ENCODE measurements at regions not wholly inside any gene's neighbourhood (a gene's known extent, or its start where the extent isn't known, plus 50 kb on each side); places are given as distances from the start of the nearest gene placed in this dataset.

DNA sequence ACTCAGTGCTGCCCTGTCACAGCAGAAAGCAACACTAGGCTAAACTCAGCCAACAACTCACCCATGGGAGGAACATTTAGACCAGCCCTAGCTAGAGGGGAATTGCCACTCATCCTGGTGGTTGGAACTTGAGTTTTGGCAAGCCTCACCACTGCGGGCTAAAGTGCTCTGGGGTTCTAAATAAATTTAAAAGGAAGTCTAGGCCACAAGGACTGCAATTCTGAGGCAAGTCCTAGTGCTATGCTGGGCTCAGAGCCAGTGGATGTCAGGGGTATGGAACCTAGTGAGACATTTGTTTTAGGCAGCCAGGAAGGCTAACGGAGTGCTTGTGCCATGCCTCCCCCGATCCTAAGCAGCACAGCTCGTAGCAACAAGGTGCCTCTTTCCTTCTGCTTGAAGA is 78.0 kb downstream of the RGS13 start:
- ATAC-seq (no peak), DNase-seq (ENCODE audit: low spot score) (no peak)

GRCh38 chr1:192724670-192725069 is 84.2 kb upstream of the RGS2 start:
- no peak for DNase-seq (ENCODE audit: low spot score)
- intact Hi-C loops (cut with DNase I): no loop called here
- no peak for ATAC-seq

More for the DNA sequence above, 78.0 kb downstream of the RGS13 start:
- intact Hi-C loops (cut with DNase I): no loop called here

- intact Hi-C loops (cut with DNase I): no loop called here
- DNase-seq (ENCODE audit: low spot score) (no peak), ATAC-seq (no peak)
Measured at GRCh38 chr1:192726820-192727504, 81.9 kb upstream of the RGS2 start.

DNA sequence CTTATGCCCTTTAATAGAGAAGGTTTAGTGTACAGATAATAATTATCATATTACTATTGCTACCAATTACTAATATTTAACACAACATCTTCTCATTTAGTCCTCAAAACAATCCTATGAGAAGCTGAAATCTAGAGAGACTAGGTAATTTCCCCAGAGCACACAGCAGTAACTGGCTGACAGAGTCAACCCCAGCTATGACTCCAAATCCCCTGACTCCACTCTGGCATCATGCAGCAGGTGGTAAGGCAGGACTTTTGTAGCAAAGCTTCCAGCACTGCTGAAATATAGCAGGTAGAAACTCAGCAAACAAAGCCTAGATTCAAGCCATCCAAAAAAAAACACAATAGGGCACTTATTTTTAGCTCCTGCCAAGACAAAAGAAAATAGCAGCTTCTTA is 79.3 kb upstream of the RGS2 start:
- intact Hi-C loops (cut with DNase I): no loop called here
- ATAC-seq: no peak
- no peak for DNase-seq (ENCODE audit: low spot score)

GRCh38 chr1:192730198-192730597 is 78.6 kb upstream of the RGS2 start:
- intact Hi-C loops (cut with DNase I): no loop called here
- DNase-seq (ENCODE audit: low spot score): no peak
- no peak for ATAC-seq

DNA sequence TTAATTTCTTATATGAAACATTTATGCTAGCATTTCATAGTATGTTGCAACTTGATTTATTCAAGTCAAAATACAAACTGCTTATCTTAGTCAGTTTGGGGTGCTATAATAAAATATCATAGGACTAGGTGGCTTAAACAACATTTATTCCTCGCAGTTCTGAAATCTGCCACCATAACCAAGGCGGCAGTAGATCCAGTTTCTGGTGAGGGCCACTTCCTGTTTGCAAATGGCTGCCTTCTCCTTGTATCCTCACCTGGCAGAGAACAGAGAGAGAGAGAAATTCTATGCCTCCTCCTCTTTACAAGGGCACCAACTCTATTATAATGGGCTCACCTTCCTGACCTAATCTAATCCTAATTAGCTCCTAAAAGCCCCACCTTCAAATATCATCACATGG is 76.1 kb upstream of the RGS2 start:
- intact Hi-C loops (cut with DNase I): no loop called here
- DNase-seq (ENCODE audit: low spot score) (no peak), ATAC-seq (no peak)

DNA sequence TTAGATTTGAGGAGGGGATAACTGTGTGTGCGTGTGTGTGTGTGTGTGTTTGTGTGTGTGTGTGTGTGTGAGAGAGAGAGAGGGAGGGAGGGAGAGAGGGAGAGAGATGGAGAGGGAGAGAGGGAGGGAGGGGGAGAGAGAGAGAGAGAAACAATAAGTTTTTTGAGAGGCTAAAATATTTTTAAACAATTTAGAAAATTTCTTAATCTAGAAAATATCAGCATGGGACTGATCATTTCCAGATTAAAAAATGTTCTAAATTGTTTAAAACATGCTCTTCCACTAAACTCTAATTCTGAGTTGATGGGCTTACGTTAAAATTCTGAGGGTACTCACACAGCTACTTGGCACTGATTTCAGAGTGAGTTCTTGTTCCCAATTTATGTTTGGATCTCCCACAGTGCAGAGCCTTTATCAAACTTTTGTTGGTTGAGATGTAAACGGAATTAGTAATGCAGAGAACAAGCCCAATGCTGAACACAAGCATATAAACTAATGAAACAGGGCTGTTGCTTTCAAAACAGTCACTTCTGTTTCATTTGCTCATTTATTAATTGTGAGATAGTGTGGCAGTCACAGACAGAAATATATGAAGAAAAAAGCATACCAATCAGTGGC is 73.4 kb upstream of the RGS2 start:
- intact Hi-C loops (cut with DNase I): loop anchor here (1.0 kb wide), 1 partner anchor 45 kb away; no protein-coding TSS in a partner anchor
- no peak for DNase-seq (ENCODE audit: low spot score)
- no peak for ATAC-seq

GRCh38 chr1:192737306-192737705 is 71.5 kb upstream of the RGS2 start:
- ATAC-seq (no peak), DNase-seq (ENCODE audit: low spot score) (no peak)
- intact Hi-C loops (cut with DNase I): no loop called here

- intact Hi-C loops (cut with DNase I): no loop called here
- no peak for DNase-seq (ENCODE audit: low spot score)
- ATAC-seq: no peak
Measured at GRCh38 chr1:192739476-192740184, 69.2 kb upstream of the RGS2 start.

DNA sequence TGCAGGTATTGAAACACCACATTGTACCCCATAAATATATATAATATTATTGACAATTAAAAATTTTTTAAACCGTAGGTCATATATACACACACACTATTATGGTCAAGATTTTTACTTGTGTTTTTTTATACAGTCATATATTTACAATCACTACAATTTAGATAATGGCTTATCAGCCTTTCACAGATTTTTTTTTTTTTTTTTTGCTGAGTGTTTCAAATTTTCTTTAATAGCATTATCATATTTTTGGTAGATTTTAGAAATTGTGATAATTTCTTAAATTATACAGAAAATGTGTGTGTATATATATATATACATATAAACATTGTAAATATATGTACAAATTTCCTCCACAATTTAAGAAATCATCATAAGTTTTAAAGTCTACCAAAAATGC is 68.6 kb upstream of the RGS2 start:
- ATAC-seq (no peak), DNase-seq (ENCODE audit: low spot score) (no peak)
- intact Hi-C loops (cut with DNase I): no loop called here

- ATAC-seq: no peak
- no peak for DNase-seq (ENCODE audit: low spot score)
- intact Hi-C loops (cut with DNase I): no loop called here
Measured at GRCh38 chr1:192741095-192741494, 67.7 kb upstream of the RGS2 start.

DNA sequence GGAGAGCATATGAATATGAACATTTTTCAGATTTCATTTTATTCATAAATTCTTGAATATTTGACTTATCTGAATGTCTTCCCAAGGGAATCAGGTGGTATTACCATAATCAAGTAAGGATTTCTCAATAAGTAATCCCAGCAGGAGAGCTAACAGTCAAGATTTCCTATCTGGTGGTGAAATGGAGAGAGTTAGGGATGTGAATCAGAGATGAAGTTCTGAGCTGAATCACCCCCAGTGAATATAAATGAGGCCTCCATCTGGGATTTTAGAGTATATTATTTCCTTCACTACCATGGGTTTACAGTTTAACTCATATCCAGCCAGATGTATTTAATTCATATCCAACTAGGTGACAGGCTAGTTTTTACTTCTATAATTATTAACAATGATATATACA is 61.5 kb upstream of the RGS2 start:
- ATAC-seq (no peak), DNase-seq (ENCODE audit: low spot score) (no peak)
- intact Hi-C loops (cut with DNase I): no loop called here

- intact Hi-C loops (cut with DNase I): no loop called here
- no peak for ATAC-seq
- DNase-seq (ENCODE audit: low spot score): no peak
Measured at GRCh38 chr1:192747943-192748342, 60.9 kb upstream of the RGS2 start.

DNA sequence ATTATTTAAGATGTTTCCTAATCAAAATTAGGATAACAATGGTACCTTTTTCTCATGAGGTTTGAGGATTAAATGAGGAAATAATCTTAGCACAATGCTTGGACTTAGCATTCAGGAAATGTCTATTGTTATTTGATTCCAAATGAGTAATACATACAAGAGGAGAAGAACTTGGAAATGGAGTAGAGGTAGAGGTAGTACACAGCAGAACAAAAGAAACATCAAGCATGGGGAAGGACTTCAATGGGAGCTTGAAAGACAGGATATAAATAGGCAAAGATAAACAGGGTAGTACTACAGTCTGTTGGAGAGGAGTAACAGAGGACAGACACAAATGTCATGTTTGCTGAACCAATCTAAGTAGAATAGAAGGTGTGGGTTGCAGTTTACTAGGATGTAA is 59.5 kb upstream of the RGS2 start:
- no peak for ATAC-seq
- DNase-seq (ENCODE audit: low spot score): no peak
- intact Hi-C loops (cut with DNase I): no loop called here

DNA sequence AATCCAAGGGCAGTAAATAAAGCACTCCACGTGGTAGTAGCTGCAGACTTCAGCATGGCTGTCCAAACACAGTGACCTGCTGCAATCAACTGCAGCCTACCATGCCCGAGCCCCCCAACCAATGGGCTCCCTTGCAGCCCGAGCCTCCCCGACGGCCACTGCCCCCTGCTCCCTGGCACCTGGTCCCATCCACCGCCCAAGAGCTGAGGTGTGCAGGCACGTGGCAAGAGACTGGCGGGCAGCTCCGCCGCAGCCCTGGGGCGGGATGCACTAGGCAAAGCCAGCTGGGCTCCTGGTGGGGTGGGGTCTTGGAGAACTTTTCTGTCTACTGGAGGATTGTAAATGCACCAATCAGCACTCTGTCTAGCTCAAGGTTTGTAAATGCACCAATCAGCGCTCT is 57.6 kb upstream of the RGS2 start:
- intact Hi-C loops (cut with DNase I): no loop called here
- no peak for ATAC-seq
- DNase-seq (ENCODE audit: low spot score): no peak

GRCh38 chr1:192756314-192756713 is 52.5 kb upstream of the RGS2 start:
- intact Hi-C loops (cut with DNase I): no loop called here
- DNase-seq (ENCODE audit: low spot score) (no peak), ATAC-seq (no peak)

- intact Hi-C loops (cut with DNase I): no loop called here
- ATAC-seq: no peak
- no peak for DNase-seq (ENCODE audit: low spot score)
Measured at GRCh38 chr1:192756847-192757246, 52.0 kb upstream of the RGS2 start.

- intact Hi-C loops (cut with DNase I): no loop called here
- ATAC-seq (no peak), DNase-seq (ENCODE audit: low spot score) (no peak)
Measured at GRCh38 chr1:192758492-192758891, 50.3 kb upstream of the RGS2 start.
